NT2/D1 (cell line): ENCODE measurements at regions not wholly inside any gene's neighbourhood (a gene's known extent, or its start where the extent isn't known, plus 50 kb on each side); places are given as distances from the start of the nearest gene placed in this dataset.

Source experiments
- DNase-seq: peaks from one replicate; pipeline ENCODE4 v3.0.0-alpha.2; 2011; ENCODE audit warnings: low read depth, low spot score
- H3K27me3 ChIP-seq: 2 replicates; pipeline ENCODE4 v1.6.0; 2011; ENCODE audit warnings: mild to moderate bottlenecking; ENCODE audit not compliant: insufficient read length, insufficient read depth
- H3K36me3 ChIP-seq: 2 replicates; pipeline ENCODE4 v1.6.1; 2011; ENCODE audit warnings: mild to moderate bottlenecking, low read length, mixed read lengths; ENCODE audit not compliant: insufficient read depth, insufficient read length
- H3K4me1 ChIP-seq: 2 replicates; pipeline ENCODE4 v1.5.1; 2011; ENCODE audit not compliant: insufficient read depth, insufficient read length
- H3K4me3 ChIP-seq: 2 replicates; pipeline ENCODE4 v1.5.1; 2011; ENCODE audit warnings: low read depth; ENCODE audit not compliant: insufficient read length
- H3K9ac ChIP-seq: 2 replicates; pipeline ENCODE4 v1.6.0; 2011; ENCODE audit warnings: low read depth; ENCODE audit not compliant: insufficient read length
- H3K9me3 ChIP-seq: 2 replicates; pipeline ENCODE4 v1.5.1; 2011; ENCODE audit warnings: mild to moderate bottlenecking, low read length; ENCODE audit not compliant: insufficient read depth
- SUZ12 ChIP-seq: IDR thresholded peaks from 2 replicates; pipeline ENCODE4 v1.6.1; 2011; ENCODE audit not compliant: insufficient read length, insufficient read depth; ENCODE audit errors: extremely low read depth
- YY1 ChIP-seq: IDR thresholded peaks from 2 replicates; pipeline ENCODE4 v1.6.1; 2011; ENCODE audit not compliant: insufficient read length, insufficient read depth
- ZNF274 ChIP-seq: IDR thresholded peaks from 2 replicates; pipeline ENCODE4 v1.6.1; 2011; ENCODE audit warnings: mild to moderate bottlenecking, low read depth, low read length

GRCh38 chr6:108734271-108734922 is 113.8 kb upstream of the ARMC2 start:
- no peaks in the 10 kb centered on the region for H3K27me3 ChIP-seq
- H3K9me3 ChIP-seq = no peaks in the 10 kb centered on the region
- TF ChIP-seq YY1 = no peak
- H3K9ac ChIP-seq = no peak overlapping the region
- peaks cover 2% of the 10 kb centered on the region for H3K4me1 ChIP-seq
- no peak for DNase-seq
- H3K36me3 ChIP-seq = no peaks in the 10 kb centered on the region
- no peak overlapping the region for H3K4me3 ChIP-seq

GRCh38 chr6:108735310-108736001 is 112.8 kb upstream of the ARMC2 start:
- DNase-seq = no peak
- no peaks in the 10 kb centered on the region for H3K9me3 ChIP-seq
- no peaks in the 10 kb centered on the region for H3K36me3 ChIP-seq
- TF ChIP-seq SUZ12 = no peak
- H3K9ac ChIP-seq = no peak overlapping the region
- no peak overlapping the region for H3K4me3 ChIP-seq
- H3K4me1 ChIP-seq = peaks cover 2% of the 10 kb centered on the region
- H3K27me3 ChIP-seq = no peaks in the 10 kb centered on the region

- H3K27me3 ChIP-seq = no peaks in the 10 kb centered on the region
- DNase-seq = no peak
- no peaks in the 10 kb centered on the region for H3K36me3 ChIP-seq
- TF ChIP-seq YY1 = no peak
- no peak for TF ChIP-seq SUZ12
- TF ChIP-seq ZNF274 = no peak
- H3K4me3 ChIP-seq = no peak overlapping the region
- H3K9me3 ChIP-seq = no peaks in the 10 kb centered on the region
- H3K9ac ChIP-seq = no peak overlapping the region
- H3K4me1 ChIP-seq = peaks cover 2% of the 10 kb centered on the region
These were observed 112.2 kb upstream of the ARMC2 start for GRCh38 chr6:108736002-108736361.

- TF ChIP-seq YY1 (no peak), SUZ12 (no peak), ZNF274 (no peak)
- Histone ChIP-seq H3K9ac (no peak overlapping the region), H3K4me1 (peaks cover 2% of the 10 kb centered on the region), H3K4me3 (no peak overlapping the region), H3K27me3 (no peaks in the 10 kb centered on the region), H3K9me3 (no peaks in the 10 kb centered on the region), H3K36me3 (no peaks in the 10 kb centered on the region)
- DNase-seq = peak; percentile 63
These were observed 111.4 kb upstream of the ARMC2 start for GRCh38 chr6:108736832-108737231.

- Histone ChIP-seq H3K27me3 (no peaks in the 10 kb centered on the region), H3K9ac (no peak overlapping the region), H3K4me1 (no peaks in the 10 kb centered on the region), H3K4me3 (no peak overlapping the region), H3K36me3 (no peaks in the 10 kb centered on the region), H3K9me3 (no peaks in the 10 kb centered on the region)
- TF ChIP-seq SUZ12 (no peak), ZNF274 (no peak), YY1 (no peak)
- no peak for DNase-seq
These were observed 110.4 kb upstream of the ARMC2 start for GRCh38 chr6:108737594-108738546.

GRCh38 chr6:108738684-108739416 is 109.4 kb upstream of the ARMC2 start:
- Histone ChIP-seq H3K4me1 (no peaks in the 10 kb centered on the region), H3K36me3 (no peaks in the 10 kb centered on the region), H3K9ac (no peak overlapping the region), H3K27me3 (no peaks in the 10 kb centered on the region), H3K9me3 (no peaks in the 10 kb centered on the region), H3K4me3 (no peak overlapping the region)
- no peak for DNase-seq
- no peak for TF ChIP-seq SUZ12
